Caki2 (cell line): ENCODE measurements at regions not wholly inside any gene's neighbourhood (a gene's known extent, or its start where the extent isn't known, plus 50 kb on each side); places are given as distances from the start of the nearest gene placed in this dataset.

Experiments
- DNase-seq: peaks from one replicate; pipeline ENCODE4 v3.0.0-alpha.2; 2015; ENCODE audit warnings: low read depth
- in situ Hi-C: cut with HindIII; loops from 2 replicates; pipeline ENCODE4 v1.10.0; 2016; ENCODE audit warnings: low sequenced_read_pairs, low pct_unique_long_range_greater_than_20kb, mixed read lengths

DNA sequence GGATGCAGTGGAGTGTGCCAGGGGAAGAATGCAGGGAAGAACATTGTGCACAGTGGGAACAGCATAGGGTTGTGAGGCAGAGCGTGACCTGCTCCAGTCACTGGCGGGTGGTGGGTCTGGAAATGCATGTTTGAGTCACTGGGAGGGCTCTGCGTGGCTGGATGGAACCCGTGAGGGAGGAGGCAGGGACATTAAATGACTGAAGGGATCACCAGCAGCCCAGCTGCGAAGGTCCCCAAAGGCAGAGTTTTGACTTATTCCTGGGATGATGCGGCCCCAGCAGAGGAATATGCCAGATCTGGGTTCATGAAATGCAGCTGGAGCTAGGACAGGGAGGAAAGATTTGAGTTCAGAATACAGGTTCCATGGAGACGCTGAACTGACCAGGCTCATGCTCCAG, 104.0 kb upstream of the FGF3 start:
- DNase-seq: no peak
- in situ Hi-C loops: no loop called here

DNA sequence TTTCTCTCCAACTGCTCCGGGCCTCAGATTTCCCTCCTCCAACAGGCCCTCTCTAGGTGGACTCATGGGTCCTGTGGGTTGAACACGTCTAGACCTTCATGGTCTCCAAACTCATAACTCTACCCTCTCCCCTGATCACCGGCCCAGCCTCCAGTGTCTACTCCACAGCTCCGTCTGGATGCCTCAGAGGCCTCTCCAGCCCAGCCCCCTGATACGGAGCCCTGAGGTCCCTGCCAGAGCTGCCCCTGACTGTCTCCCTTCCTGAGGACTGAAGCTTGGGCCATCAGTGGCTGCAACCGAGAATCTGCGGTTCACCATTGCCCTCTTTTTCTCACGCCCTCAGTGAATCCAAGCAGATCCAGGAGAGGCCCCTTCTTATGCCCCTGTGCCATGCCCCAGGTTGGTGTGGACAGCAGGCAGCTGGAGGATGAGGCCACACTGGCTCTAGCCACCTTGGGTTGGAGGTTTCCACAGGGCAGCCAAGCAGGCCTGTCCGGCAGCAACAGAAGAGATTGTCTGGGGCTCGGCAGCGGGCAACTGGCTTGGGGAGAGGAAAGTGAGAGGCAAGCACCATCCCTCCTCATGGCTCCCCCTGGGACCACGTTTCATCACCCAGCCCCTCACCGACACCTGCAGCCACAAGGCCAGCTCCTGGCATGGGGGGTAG, 104.6 kb upstream of the FGF3 start:
- no peak for DNase-seq
- in situ Hi-C loops: no loop called here

DNA sequence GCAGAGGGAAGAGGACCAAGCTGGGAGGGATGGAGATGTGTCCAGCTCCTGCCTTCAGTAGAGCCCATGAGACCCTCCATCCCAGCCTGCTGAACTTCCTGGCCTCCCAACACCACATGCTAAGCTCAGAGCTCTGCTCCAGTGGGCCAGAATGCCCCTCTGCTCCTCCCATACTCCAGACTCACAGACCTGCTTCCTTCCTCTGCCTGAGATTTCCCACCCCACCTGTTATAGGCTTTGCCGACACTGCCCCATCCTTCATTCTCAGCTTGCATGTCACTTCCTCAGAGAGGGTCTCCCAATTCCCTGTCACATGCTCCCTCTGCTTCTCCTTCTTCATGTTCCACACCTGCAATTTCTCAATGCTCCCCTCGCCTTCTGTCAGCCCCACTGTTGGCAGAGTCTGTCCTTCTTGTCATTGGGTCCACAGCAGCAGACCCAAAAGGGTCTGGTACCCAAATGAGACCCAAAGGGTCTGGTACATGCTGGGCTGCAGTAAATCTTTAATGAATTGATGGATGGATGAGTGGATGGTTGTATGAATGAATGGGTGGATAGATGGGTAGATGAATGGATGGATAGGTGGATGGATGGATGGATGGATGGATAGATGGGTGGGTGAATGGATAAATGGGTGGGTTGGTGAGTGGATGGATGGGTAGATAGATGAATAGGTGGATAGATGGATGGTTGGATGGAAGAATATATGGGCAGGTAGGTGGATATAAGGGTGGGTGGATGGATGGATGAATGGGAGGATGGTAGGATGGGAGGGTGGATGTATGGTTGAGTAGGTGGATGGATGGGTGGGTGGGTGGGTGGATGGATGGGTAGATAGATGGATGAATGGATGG, 105.3 kb upstream of the FGF3 start:
- in situ Hi-C loops: no loop called here
- DNase-seq: no peak

DNA sequence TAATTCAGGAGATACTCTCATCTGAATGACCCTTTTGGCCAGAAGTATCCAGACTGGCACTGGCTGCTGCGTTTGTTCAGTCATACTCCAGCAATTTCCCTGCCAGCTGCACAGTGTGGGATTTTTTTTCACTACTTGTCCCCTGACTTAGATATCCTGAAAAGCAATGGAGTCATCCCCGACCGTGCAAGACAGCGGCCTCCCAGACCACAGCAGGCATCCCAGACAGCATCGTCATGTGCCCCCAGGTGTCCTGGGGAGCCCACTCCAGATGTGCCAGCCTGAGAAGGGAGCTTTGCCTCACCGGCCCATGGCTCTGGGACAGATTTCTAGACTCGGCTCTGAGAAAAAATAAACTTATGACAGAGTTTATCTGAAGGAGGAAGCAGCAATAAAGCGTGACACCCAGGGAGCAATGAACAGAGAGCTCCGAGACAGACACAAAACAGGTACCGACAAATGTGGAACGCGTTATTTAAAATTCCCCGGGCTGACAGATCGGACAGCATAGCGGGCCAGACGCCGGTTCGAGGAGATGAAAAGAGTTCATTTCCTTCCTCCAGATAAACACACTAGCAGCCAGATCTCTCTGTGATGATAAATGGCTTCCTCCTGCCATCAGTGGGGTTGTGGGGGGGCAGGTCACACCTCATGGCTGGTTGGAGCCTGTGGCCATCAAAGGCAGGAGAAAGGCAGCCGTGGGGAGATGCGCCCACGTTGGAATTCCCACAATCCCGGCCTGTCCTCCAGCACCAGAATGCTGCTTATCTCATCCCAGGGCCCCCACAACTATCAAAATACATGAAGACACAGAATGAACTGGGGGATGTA, 106.4 kb upstream of the FGF3 start:
- no peak for DNase-seq

DNA sequence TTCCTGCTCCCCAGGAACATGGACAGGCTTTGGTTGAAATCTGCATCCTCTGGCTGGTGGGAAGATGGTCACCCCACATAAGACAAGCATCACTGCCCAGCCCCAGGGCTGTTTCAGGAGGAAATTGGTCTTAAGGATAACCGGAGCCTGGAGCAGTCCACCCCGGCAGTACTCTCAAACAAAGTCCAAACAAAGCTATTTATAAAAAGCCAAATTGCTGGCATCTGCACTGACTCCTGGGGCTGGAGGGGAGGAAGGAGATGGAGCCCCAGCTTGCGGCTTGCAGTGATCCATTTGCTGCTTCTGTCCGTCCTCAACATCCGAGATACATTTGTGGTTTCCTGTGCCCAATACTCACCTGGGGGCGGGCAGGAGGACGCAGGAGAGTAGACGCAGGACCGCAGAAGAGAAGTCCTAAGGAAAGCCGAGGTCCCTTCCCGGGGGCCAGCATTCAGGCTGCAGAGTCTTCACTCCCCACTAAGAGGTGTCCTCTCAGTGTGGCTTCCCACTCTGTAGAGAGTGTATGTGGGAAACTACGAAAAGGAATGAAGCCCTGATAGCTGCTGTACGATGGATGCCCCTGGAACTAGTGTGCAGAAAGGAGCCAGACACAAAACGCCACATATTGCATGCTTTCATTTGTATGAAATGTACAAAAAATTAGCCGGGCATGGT, 107.3 kb upstream of the FGF3 start:
- DNase-seq: no peak
- in situ Hi-C loops: no loop called here

More for the DNA sequence above, 106.4 kb upstream of the FGF3 start:
- in situ Hi-C loops: no loop called here

DNA sequence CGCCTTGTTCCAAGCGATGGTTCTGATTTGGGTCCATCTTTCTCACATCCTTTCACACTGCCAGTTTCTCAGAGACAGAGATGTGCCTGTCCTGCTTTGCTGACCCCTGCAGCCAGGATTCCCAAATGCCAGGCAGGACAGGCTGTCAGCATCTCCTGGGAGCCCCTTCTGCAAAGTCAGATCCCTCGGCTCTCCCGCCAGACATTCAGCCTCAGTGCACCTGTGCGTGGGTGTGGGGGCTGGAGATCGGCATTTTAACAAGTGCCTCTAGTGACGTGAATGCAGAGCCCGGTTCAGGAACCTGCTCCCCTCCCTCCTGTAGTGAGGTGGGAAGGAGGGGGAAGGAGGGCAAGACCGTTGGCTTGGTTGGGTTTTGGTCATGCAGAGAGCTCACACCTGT, 108.9 kb upstream of the FGF3 start:
- no peak for DNase-seq
- in situ Hi-C loops: no loop called here

DNA sequence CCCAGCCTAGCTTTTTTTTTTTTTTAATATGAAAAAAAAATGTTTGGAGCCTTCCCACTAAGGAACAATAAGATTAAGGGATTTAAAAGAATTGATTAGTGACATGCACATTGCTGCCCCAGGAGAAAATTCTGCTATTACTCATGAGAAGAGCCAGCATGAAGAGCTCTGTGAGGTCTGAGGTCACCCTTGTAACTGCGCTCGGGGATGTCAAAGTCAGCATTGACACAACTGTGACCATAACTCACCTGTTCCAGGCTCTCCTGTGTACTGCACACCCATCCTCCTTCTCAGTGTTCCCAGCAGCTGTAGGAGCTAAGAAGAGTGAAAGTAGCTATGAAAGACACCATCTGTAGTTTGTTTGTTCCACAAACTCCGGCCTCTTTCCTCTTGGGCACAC, 109.8 kb upstream of the FGF3 start:
- in situ Hi-C loops: no loop called here
- no peak for DNase-seq

DNA sequence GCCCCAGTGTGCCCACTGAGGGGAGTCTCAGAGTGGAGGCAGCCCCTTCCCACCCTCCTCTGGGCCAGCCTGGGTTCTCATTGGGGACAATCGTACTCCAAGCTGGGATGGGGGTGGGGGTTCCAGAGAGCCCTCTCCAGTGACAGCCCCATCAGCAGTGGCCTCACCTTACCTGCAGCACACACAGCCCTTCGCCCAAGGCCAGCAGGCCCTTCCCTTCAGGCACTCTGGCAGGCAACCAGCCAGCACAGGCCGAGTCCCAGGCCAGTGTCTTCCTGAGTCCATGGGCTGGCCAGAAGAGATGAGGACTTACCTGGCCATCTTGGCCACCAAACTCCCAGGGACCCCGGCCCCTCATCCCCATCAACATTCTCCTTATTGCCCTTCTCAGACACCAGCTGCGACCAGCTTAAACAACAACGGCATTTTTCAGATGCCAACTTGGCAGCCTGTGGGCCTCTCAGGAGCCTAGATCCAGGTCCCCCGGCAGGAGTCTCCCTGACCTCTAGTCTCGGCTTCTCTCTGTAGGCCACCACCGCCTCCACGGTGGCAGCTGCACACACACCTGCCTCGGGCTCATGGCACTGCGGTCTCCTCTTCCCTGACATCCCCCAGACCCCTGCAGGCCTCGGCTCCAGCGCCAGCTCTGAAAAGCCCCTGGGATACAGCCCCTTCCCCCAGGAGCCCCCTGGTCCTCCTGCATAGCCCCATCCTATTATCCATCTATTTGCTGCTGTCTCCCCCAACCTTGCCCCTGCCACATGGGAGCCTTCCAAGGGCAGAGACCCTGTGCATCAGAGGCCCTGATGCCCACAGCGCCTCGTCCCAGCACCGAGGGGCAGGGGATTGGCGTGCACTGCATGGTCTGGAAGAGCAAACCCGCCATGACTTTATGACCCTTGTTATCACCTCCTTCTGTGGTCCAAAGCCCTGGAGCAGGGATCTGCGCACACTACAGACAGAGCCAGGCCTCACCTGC, 111.2 kb upstream of the FGF3 start:
- in situ Hi-C loops: no loop called here
- no peak for DNase-seq

DNA sequence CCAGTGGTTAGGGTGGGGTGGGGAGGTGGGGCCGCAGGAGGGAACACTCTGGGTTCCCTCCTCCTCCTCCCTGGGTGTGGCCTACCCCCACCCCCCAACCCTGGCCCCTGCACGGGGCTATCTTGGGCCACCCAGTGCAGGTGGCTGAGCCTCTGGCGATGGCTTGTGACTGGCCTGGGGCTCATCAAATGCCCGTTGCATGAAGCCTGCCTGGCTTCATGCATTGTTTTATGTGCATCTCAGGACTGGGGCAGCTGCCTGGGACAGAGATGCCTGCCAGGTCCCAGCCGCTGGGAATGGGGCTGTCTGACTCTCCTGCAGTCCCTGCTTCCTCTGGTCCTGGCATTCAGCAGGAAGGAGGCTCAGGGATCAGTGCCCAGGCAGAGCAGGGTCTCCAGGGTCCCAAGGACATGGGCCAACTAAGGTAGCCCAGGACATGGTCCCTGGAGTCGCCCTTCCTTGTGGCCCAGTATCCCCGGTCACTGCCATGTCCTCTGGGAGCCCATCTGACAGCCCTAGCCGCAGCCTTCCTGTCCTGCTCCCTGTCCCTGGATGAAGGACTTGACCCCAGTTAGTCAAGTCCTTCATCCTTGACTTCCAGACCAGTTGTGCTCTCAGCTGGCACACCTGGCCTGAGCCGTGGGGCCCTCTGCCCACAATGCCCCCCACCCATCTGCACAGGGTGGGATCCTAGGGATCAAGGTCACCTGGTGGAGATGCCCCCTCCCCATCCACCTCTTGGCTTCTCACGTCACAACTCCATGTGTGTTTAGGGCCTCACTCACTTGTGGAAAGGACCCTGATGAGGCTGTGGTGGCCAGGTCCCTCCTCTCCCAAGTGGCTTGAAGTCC, 112.1 kb upstream of the FGF3 start:
- in situ Hi-C loops: no loop called here
- no peak for DNase-seq

DNA sequence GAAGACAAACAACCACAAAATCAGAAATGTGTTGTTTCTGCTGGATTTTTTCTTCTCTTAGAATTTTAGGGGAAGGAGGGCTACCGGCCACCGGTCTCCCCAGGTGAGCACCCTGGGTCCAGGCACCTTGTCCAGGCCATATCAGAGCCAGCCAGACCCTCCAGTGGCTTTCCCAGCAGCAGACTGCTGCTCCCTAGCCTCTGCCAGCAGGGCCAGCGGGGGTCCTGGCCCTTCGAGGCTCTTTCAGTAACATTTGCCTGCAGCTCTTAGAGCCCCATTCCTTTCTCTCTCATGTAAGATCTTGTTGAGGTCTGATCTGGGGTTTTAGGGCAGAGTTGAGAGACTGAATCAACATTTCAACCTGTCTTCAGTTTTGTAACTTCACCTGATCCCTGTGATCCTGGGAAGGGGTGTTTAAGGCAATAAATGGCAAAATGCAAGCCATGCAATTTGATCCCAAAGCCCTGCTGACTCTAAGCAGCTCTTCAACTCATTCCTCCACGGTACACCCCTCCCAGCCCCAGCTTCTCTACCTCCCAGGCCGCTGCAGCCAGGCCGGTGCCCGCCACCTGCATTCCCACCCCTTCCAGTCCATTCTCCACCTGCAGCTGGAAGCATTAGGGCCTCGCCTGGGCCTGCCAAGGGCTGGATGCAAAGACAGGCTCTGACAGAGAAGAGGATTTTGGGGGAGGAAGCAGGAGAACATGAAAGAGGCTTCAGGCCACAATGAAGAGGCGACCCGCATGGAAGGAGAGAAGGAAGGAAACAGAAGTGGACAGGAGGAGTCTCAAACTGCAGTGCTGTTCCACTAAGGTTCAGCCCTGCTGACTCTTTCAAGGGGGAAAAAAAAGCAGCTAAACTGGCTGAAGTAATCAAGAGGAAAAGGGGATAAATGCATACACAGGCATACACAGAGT, 113.0 kb upstream of the FGF3 start:
- in situ Hi-C loops: no loop called here
- no peak for DNase-seq

DNA sequence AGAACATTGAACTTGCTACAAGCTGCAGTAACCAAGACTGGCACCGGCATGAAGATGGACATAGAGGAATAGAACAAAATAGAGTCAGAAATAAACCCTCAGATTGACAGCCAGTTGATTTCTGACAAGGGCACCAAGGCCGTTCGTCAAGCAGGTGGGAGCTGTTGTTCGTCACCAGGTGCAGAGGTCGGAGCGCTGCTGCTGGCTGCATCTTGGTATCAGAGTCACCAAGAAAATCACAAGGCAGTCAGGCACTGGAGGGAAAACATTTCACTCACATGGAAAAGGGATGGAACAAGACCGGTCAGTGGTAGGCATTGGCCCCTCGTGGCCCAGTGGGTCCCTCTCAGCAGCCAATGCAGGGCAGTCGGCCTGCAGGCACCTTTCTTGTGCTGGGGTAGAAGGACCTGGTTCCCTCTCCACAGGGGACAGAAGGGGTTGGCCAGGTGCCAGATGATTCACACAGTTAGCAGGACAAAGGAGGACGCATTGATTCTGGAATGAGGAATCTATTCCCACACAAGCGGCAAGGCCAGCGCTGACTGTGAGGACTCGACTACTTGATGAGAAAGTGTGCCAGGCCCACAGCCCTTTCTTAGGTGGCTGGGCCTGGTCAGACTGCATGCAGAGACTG, 115.8 kb upstream of the FGF3 start:
- no peak for DNase-seq
- in situ Hi-C loops: no loop called here

DNA sequence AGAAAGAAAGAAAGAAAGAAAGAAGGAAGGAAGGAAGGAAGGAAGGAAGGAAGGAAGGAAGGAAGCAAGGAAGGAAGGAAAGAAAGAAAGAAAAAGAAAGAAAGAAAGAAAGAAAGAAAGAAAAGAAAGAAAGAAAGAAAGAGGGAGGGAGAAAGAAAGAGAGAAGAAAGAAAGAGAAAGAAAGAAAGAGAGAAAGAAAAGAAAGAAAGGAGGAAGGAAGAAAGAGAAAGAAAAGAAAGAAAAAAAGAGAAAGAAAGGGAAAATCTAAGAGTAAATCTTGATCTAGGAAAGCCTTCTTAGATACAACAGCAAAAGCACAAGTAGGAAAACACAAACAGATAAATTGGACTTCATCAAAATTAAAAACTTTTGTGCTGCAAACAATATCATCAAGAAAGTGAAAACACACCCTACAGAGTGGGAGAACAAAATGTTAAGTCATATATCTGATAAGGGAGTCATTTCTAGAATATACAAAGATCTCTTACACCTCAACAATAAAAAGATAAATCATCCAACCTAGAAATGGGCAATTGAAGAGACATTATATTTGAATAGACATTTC, 116.8 kb upstream of the FGF3 start:
- in situ Hi-C loops: no loop called here
- DNase-seq: no peak

DNA sequence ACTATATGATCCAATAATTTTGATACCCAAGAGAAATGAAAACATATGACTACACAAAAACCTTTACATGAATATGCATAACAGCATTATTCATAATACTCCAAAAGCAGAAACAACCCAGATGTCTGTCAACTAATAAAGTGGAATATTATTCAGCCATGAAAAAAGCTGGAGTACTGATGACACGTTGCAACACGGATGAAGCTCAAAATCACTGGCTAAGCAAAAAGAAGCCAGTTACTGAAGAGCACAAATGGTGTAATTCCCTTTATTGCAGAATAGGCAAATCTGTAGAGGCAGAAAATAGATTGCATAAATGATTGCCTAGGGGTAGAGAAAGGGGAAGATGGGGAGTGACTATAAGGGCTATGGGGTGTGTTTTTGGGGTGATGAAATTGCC, 117.6 kb upstream of the FGF3 start:
- DNase-seq: no peak
- in situ Hi-C loops: no loop called here

DNA sequence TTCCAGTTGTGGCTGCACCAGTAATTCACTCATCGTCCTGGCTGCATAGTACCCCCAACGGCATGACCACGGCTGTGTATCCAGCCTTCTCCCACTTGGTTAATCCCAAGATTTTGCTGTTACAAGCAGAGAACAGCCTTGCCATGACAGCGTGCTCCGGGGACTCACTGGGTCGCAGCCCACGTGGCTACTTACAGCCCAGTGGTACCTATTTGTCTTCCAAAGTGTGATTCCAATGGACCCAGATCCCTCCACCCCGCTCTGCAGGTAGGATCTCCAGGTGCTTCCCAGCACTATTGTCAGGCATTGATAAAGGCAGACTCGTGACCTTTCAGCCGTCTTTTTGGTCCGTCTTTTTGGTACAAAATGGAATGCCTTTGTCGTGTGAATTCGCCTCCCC, 119.0 kb upstream of the FGF3 start:
- DNase-seq: no peak
- in situ Hi-C loops: no loop called here
